ENCODE measurements at regions not wholly inside any gene's neighbourhood (a gene's known extent, or its start where the extent isn't known, plus 50 kb on each side); places are given as distances from the start of the nearest gene placed in this dataset.

- TF ChIP-seq CTCF (conservative IDR thresholded peaks at IDR 0.05; ENCODE audit: low read depth in 2 of 2) (peak in 1 of 2 experiments; percentile 59; a peak in 2 of 4 replicates), REST (IDR thresholded peaks at IDR 0.05; ENCODE audit: unreplicated experiment) (no peak), EZH2 (IDR thresholded peaks at IDR 0.05; ENCODE audit: low read depth, unreplicated experiment) (no peak), POLR2AphosphoS5 (IDR thresholded peaks at IDR 0.05; ENCODE audit: low read depth) (no peak), JUNB (IDR thresholded peaks at IDR 0.05; ENCODE audit: unreplicated experiment) (no peak), ZNF462 (CRISPR knock-in tag; IDR thresholded peaks at IDR 0.05) (no peak), ZNF331 (CRISPR knock-in tag; IDR thresholded peaks at IDR 0.05; ENCODE audit: low read depth) (no peak), ETS1 (IDR thresholded peaks at IDR 0.05) (no peak)
Measured at GRCh38 chr13:80251403-80251802, 89.5 kb downstream of the SPRY2 start.

Data from GM23338 (cell line).